NCI-H1048 (cell line): ENCODE measurements at regions not wholly inside any gene's neighbourhood (a gene's known extent, or its start where the extent isn't known, plus 50 kb on each side); places are given as distances from the start of the nearest gene placed in this dataset.

Experiments used
- DNase-seq: peaks from one replicate; lab custom pipeline; 2025; lab: John Stamatoyannopoulos, UW

GRCh38 chr18:26794230-26795101, 71.0 kb downstream of the AQP4 start:
- no peak for DNase-seq

GRCh38 chr18:26792661-26793060, 72.8 kb downstream of the AQP4 start:
- DNase-seq, result no peak

GRCh38 chr18:26791676-26792075, 73.8 kb downstream of the AQP4 start:
- no peak for DNase-seq

- no peak for DNase-seq
These were observed 80.9 kb downstream of the AQP4 start for GRCh38 chr18:26784599-26784998.

- DNase-seq, result no peak
These were observed 82.3 kb downstream of the AQP4 start for GRCh38 chr18:26783170-26783569.

GRCh38 chr18:26780520-26781325, 84.8 kb downstream of the AQP4 start:
- no peak for DNase-seq

GRCh38 chr18:26778054-26778393, 87.5 kb downstream of the AQP4 start:
- no peak for DNase-seq

- DNase-seq, result no peak
These were observed 88.0 kb downstream of the AQP4 start for GRCh38 chr18:26777351-26778053.

- no peak for DNase-seq
These were observed 92.8 kb downstream of the AQP4 start for GRCh38 chr18:26772691-26773090.

GRCh38 chr18:26771524-26771923, 94.0 kb downstream of the AQP4 start:
- no peak for DNase-seq

GRCh38 chr18:26768385-26768784, 97.1 kb downstream of the AQP4 start:
- DNase-seq, result no peak

- DNase-seq, result no peak
These were observed 100.0 kb downstream of the AQP4 start for GRCh38 chr18:26765498-26765897.

- no peak for DNase-seq
These were observed 100.9 kb downstream of the AQP4 start for GRCh38 chr18:26764586-26764985.

GRCh38 chr18:26764177-26764576, 101.3 kb downstream of the AQP4 start:
- no peak for DNase-seq

- DNase-seq, result no peak
These were observed 101.9 kb downstream of the AQP4 start for GRCh38 chr18:26763446-26764110.

- no peak for DNase-seq
These were observed 108.1 kb downstream of the AQP4 start for GRCh38 chr18:26757263-26758019.

- DNase-seq, result no peak
These were observed 109.0 kb downstream of the AQP4 start for GRCh38 chr18:26756556-26756955.

GRCh38 chr18:26746826-26747475, 118.6 kb downstream of the AQP4 start:
- DNase-seq, result no peak

- no peak for DNase-seq
These were observed 119.1 kb downstream of the AQP4 start for GRCh38 chr18:26746398-26746797.

GRCh38 chr18:26745288-26746181, 120.0 kb downstream of the AQP4 start:
- no peak for DNase-seq
